HG03135 (cell line): ENCODE measurements at regions not wholly inside any gene's neighbourhood (a gene's known extent, or its start where the extent isn't known, plus 50 kb on each side); places are given as distances from the start of the nearest gene placed in this dataset.
"Not testable (repeated sequence)": the region's sequence is repeated elsewhere in the genome, so short reads cannot be mapped to it uniquely, and the experiment has no call there.

Experiments
- ATAC-seq: cut with Tn5 transposase; IDR thresholded peaks from one replicate; pipeline ENCODE4 v1.9.1; 2021; ENCODE audit warnings: mild to moderate bottlenecking, moderate library complexity; ENCODE audit not compliant: unreplicated experiment

- ATAC-seq: not testable (repeated sequence)
Observed at GRCh38 chr15:44904651-44905340, 51.7 kb upstream of the TERB2 start.
